ENCODE measurements at regions not wholly inside any gene's neighbourhood (a gene's known extent, or its start where the extent isn't known, plus 50 kb on each side); places are given as distances from the start of the nearest gene placed in this dataset.
"Not testable (repeated sequence)": the region's sequence is repeated elsewhere in the genome, so short reads cannot be mapped to it uniquely, and the experiment has no call there.

DNA sequence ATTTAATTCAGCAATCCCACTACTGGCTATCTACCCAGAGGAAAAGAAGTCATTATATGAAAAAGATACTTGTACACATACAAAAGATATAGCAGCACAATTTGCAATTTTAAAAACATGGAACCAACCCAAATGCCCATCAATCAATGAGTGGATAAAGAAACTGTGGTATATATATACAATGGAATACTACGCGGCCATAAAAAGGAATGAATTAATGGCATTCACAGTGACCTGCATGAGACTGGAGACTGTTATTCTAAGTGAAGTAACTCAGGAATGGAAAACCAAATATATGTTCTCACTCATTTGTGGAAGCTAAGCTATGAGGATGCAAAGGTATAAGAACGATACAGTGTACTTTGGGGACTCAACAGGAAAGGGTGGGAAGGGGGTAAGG lies 102.8 kb upstream of the KCNMA1 start:
- DNase-seq, result not testable (repeated sequence)

DNA sequence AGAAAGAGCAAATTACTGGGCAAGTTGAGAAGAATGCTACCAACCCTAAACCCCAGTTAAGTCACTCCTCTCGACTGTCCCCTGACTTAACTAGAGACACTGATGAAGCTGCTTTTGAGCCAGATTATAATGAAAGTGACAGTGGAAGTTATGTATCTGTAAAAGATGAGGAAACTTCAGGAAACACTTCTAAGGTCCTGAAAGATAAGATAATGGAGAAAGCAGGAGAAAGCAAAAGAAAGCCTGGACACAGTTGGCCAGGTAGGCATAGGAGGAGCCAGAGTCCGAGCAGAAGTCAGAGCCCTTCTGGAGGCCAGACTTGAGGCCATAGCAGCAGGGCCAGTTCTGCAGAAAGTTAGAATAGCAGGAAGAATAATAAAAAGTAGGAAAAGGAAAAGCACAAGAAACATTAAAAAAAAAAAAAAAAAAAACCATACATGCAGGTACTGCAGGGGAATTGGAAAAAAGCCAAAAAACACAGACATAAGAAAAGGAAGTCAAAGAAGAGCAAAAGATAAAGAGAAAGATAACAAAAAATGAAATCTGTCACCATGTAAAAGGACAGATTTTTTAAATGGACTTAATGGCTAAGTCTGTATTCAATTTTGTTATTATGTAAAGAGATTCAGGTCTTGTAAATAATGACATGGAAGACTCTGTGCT lies 101.0 kb upstream of the KCNMA1 start:
- DNase-seq, result no peak

DNA sequence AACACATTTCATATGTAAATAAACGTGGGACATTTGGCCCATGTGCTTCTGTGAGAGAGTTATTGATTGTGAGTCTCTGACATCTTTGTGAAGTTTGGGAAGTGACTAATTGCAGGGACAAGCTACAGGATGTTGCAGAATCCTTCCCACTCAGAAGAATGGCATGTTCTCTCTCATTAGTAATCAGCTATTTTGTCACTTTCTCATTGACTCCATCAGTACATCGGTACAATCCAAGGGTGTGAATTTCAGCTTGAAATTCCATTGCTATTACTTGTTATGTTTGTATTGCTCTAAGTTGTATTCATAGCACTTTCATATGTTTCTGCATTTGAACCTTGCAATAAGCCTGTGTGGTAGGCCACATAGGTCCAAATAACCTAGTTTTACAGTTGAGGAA lies 100.0 kb upstream of the KCNMA1 start:
- DNase-seq, result no peak

DNA sequence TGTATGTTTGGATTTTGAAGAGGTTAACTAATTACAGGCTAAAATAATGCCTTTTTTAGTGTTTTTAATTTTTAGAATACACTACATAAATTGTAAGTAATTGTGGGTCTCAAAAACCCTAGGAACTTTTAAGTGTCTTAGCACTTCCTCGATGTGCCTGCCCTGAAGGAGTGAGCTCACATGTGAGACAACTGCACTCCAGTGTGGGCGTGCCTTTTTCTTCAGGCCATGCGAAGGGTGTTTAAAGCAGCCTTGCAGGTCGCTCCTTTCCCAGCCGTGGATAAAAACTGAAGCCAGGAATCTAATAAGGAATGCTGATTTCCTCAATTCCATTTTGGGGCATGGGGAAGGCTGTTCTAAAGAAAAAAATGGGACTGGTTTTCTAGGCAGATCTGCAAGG lies 97.5 kb upstream of the KCNMA1 start:
- DNase-seq, result not testable (repeated sequence)

DNA sequence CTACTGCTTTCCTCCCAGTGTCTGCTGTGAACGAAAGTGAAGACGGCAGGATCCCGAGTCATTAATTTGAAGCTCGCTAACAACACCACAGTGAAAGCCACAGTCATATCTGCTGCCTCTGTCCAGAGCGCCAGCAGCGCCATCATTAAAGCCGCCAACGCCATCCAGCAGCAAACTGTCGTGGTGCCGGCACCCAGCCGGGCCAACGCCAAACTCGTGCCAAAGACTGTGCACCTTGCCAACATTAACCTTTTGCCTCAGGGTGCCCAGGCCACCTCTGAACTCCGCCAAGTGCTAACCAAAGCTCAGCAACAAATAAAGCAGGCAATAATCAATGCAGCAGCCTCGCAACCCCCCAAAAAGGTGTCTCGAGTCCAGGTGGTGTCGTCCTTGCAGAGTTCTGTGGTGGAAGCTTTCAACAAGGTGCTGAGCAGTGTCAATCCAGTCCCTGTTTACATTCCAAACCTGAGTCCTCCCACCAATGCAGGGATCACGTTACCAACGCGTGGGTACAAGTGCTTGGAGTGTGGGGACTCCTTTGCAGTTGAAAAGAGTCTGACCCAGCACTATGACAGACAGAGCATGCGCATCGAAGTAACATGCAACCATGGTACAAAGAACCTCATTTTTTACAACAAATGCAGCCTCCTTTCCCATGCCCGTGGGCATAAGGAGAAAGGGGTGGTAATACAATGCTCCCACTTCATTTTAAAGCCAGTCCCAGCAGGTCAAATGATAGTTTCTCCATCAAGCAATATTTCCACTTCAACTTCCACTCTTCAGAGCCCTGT lies 94.8 kb upstream of the KCNMA1 start:
- no peak for DNase-seq

DNA sequence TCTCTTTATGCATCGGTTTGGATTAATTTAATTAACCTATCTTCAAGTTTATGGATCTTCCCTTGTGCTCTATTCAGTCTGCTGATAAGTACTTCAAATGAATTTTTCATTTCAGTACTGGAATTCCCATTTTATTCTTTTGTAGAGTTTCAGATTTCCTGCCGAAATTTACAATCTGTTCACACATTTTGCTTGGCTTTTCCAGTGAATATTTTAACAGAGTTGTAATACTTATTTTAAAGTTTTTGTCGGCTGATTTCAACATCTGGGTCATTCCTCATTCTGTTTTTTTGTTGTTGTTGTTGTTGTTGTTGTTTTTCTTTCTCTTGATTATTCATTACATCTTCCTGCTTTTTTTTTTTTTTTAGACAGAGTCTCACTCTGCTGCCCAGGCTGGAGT lies 89.9 kb upstream of the KCNMA1 start:
- no peak for DNase-seq

DNA sequence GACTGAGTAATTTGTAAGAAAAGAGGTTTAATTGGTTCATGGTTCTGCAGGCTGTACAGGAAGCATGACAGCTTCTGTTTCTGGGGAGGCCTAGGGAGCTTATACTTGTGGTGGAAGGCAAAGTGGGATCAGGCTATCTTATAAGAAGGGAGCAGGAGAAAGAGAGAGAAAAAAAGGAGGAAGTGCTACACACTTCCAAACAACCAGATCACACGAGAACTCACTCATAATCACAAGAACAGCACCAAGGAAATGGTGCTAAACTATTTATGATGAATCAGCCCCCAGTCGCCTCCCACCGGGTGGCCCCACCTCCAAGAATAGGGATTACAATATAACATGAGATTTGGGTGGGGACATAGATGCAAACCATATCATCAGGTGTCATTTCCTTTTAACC lies 89.1 kb upstream of the KCNMA1 start:
- DNase-seq, result no peak

DNA sequence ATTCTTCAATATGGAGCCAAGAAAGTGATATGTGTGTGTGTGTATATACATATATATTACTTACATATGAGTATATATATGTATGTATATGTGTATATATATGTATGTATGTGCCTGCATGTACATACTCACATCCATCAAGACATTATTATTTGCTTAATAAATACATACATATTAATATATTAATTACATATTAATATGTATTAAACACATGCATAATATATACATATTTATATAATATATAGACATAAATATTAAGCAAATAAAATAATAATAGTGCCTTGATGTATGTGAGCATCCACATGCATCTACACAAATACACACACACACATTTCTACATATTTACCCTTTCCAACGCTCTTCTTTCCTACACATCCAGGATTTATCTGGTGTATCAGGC lies 88.7 kb upstream of the KCNMA1 start:
- DNase-seq, result no peak

DNA sequence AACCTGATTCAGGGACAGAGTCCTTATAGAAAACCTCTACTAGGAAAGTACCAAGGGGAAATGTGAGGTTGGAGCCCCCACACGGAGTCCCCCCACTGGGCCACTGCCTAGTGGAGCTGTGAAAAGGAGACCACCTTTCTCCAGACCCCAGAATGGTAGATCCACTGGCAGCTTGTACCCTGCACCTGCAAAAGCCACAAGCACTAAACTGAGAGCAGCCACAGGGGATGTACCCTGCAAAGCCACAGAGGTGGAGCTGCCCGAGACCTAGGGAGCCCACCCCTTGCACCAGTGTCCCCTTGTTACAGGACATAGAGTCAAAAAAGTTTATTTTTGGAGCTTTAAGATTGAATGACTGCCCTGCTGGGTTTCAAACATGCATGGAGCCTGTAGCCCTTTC lies 87.2 kb upstream of the KCNMA1 start:
- no peak for DNase-seq

DNA sequence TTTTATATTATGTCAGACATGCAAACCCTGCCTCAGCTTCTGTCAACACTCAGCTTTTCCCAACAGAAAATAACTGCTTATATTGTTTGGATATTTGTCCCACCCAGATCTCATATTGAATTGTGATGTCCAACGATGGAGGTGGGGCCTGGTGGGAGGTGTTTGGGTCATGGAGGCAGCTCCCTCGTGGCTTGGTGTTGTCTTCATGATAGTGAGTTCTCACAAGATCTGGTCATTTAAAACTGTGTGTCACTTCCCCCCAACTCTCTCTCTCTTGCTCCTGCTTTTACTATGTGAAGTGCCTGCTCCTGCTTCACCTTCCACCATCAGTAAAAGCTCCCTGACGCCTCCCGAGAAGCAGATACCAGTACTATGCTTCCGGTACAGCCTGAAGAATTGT lies 85.8 kb upstream of the KCNMA1 start:
- no peak for DNase-seq

DNA sequence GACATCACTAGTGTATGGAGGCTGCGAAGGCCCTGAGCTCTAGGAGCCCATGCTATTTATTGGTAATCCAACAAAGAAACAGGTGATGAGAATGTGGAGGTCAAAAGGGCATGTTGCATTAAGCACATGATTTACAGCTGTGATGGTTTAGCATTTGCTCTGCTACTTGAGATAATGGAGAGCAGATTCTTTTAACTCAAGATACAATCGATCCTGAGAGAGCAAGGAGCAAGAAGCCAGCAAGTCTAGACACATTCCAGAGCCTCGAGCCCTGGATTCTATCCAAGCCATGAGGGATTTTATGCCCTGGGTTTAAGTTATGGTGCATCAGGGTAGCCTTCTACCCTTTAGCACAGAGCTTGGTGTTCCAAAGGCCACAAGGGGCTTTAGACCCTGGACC lies 85.3 kb upstream of the KCNMA1 start:
- not testable (repeated sequence) for DNase-seq

DNA sequence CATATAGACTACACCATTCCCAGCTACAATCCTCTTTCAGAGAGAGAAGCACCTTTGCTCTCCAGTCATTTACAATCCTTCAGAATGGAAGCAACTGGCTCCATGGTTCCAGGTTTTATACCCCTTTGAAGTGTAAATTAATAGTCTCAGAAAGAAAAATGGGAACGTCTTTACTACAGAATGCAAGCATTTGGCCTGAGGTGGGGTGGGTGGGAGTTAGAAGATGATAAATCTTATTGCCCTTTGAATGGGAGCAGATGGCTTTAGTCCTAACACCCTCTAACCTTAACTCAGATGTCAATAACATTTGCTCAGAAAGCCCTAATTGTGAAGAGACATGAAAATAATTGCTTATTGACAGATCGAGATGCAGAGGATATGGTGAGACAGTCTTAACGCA lies 84.2 kb upstream of the KCNMA1 start:
- no peak for DNase-seq

DNA sequence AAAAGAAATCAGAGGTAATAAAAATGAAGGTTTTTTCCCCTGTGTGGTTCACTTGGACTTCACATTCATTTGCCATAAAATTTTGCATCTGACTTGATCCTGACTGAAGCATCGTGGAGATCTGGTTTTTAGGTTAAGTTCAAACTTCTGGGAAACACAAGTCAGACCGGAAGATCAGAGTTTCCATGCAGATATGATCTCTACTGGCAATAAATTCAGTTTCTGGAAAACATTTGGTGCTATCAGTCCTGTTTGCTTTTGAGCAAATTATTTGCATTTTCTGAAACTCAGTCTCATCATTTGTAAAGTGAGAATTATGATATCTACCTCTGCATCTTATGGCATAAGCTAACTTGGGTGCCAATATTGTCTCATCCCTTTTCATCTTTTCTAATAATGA lies 81.3 kb upstream of the KCNMA1 start:
- no peak for DNase-seq

DNA sequence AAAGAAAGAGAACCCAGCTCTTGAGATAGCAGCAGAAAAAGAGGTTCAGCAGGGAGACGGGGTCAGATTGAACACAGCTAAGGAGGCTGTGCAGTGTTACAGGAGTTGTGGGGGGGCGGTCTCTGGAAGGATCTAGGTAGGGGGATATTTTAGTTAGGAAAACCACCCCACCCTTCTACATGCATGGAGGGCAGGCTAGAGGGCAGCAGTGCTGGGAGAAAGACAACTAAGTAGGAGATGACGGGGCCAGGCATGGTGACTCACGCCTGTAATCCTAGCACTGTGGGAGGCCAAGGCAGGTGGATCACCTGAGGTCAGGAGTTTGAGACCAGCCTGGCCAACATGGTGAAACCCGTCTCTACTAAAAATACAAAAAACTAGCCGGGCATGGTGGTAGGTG lies 80.7 kb upstream of the KCNMA1 start:
- not testable (repeated sequence) for DNase-seq

DNA sequence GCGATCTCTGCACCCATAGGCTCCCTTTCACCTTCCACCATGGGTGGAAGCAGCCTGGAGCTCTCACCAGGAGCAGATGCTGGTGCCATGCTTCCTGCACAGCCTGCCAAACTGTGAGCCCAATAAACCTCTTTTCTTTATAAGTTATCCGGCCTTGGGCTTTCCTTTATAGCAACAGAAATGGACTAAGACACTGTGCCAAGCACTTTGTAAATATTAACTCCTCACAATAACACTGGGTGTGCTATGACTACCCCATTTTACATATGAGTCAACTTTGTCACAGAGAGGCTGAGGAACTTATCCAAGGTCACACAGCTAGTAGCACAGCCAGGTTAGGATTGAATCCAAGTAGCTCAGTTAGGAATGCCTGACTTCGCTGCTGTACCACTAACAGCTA lies 79.7 kb upstream of the KCNMA1 start:
- no peak for DNase-seq

DNA sequence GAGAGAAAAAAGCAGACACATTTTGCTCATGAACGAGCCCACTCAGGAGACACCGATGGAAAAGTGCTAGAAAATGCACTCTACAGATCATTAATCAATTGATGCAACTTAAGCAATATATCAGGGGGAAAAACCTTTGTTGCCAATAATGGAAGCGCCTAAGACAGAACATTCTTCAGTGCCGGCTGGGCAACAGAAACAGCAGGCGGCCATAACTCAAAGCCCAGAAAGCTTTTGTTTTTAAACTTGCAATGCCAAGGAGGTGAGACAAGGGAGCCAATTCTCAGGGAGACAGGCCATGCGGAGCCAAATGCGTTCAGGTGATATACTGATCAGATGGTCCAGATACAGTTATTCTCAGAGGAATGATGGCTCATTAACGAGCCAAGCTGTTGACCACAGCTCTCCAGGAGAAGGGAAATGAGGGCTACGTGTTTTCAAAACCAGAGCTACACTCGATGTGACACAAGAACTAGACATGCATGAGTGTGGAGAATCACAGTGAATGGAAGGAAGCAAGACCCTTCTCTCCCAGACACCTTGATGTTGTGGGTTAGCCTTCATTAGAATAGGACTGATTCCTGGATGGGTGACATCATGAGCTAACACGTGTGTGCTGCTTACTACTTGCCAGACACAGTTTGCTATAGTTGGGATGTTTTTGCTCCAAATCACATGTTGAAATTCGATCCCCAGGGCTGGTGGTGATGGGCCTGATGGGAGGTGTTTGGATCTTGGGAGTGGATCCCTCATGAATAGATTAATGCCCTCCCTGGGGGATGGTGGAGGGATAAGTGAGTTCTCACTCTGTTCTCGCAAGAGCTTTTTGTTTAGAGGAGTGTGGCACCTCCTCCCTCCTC lies 79.1 kb upstream of the KCNMA1 start:
- no peak for DNase-seq

DNA sequence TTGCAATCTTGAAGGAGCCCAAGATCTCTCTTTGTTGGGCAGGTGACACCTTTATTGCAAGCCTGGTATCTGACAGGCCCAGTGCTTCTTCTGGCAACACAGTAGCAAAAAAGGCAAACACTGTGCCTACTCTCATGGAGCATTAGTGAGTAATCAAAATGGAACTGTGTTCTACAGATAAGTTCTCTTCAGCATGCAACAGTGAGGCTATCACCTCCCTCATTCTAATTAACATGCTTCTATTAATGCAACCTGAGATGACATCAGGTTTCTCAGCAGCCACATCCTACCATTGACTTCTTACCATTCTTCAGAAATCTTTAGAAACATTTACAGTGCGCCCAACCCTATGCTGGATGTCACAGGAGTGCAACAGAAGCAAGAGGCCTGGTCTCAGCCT lies 77.9 kb upstream of the KCNMA1 start:
- no peak for DNase-seq

DNA sequence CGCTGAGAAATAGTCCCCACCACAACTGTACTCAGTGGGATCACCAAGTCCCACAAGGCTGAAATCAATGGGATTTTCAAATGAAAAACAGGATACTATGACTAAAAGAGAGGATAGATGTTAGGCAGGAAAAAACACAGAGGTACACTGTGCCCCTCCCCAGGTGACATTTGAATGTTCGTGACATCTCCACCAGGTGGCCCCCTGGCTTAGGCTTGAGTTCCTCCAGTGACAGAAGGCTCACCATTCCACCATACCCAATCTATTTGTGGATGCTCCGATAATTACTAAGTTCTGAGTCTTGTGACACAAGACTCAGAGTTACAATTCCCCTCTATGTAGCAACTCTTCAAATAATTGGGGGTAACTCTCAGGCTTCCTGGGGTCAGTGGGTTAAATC lies 77.5 kb upstream of the KCNMA1 start:
- DNase-seq, result no peak

DNA sequence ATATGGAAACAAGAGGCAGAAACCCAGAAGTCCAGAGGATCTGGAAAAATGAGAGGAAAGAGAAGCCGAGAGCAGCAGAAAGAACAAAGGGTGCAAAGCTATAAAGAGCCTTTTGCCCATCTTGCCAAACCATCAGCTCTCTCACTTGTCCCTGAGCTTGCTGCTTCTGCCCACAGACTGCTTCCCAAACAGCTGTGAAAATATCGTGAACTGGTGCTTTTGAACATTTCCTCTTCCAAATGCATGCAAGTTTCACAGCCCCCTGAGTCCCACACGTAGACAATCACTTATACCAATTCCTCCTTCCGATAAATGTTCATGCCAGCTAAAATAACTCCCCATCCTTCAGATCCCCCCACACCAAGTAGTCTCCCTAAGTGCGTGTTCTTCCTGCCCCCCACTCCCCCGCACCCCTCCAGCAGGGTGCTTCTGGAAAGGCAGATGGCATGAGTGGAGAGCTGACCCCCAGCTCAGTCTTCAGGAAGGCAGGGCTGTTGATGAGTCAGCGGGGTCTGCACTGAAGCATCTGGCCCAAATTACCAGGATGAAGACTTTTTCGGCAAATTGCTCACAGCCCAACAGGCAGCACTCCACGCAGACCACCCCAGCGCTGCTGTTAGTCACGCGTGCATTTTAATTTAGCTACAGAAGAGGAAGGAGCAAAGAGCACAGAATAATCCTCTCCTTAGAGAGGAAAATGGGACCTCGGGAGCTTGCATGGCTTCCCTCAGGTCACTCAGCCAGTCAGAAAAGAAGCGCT lies 76.1 kb upstream of the KCNMA1 start:
- no peak for DNase-seq

DNA sequence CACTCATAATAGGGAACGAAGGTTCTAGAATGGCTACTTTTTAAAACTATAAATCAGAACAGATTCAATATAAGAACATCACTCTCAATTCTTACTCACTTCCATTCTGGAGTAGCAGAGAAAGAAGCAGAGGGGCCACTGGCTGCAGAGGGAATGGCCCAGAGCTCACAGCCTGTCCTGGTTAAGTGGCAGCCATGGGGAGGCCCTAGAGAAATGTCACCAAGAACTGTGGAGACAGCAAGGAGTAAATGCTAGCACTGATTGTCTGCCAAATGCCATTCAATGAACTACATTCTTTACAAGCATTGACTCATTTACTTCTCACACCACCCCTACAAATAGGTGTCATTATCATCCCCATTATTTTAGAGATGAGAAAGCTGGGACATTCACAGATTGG lies 74.6 kb upstream of the KCNMA1 start:
- DNase-seq, result no peak

DNA sequence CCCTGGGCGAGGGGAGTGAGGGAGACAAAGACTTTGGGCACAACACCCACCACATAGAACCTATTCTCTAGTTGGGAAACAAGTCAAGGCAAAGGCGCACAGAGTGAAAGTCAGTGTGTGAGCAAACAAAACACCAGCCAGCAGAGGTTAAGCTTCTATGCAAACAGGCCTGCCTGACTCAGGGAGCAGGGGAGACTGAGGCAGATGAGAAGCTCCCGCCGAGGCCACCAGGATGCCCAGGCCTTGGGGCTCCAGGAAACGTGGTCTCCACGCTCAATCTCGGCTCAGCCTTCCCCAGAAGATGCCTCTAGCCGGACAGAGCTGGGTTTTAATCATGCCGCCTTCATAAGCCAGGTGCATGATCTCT lies 74.1 kb upstream of the KCNMA1 start:
- no peak for DNase-seq

DNA sequence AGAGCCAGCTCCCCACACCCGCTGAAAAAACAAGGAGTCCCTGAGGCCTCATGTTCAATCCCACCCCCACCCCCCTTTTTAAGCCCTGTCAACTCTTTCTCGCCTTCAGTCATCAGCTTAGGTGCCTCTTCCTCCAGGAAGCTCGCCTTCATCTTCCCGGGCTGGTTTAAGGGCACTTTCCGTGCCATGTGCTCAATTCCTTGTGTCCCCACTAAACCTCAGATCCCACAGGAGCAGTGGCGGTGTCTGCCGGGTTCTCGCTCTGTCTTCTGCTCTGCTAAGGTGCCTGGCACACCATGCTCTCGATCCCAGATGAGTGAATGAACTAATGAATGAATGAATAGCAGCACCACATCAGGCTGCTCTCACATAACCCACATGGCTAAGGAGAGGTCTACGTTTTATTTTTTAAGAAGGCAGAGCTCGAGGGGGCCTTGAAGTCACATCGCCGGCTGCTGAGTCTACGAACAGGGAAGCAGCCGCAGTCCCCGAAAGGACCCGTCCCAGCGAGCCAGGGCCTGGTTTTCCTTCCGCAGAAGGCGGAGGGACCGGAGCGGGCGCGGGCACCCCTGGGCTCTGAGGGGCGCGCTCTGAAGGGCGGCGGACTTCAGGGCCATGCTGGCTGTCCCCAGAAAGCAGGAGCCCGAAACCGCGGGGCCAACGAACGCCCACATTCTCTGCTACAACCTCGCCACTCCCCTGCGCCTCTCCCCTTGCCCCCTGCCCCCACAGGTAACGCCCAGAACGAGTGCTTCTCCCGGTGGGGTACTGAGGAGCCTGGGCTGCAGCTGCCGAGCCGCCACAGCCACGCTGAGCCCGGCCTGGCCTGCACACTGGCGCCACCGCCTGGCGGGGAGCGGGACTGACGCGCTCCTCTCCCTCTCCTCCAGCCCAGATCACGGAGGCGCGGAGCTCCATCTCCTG lies 73.4 kb upstream of the KCNMA1 start:
- peak; percentile 69 for DNase-seq
